HepG2 (cell line): ENCODE measurements at regions not wholly inside any gene's neighbourhood (a gene's known extent, or its start where the extent isn't known, plus 50 kb on each side); places are given as distances from the start of the nearest gene placed in this dataset.

Experiments used
- CBX5 ChIP-seq: sonication (generic); formaldehyde crosslinking; IDR thresholded peaks from 2 replicates; pipeline ENCODE4 v1.4.0; 2020; ENCODE audit warnings: missing genetic modification reagents, borderline replicate concordance
- CHCHD3 ChIP-seq: sonication (generic); formaldehyde crosslinking; IDR thresholded peaks from 2 replicates; pipeline ENCODE4 v1.8.0; 2022; ENCODE audit warnings: mild to moderate bottlenecking, missing genetic modification reagents, moderate library complexity
- ERF ChIP-seq: IDR thresholded peaks from 2 replicates; pipeline ENCODE4 v1.6.1; 2018; ENCODE audit warnings: missing biosample characterization, missing genetic modification reagents
- EZH2 ChIP-seq: conservative IDR thresholded peaks from 2 replicates; pipeline ENCODE4 v1.6.1; 2012; ENCODE audit warnings: mild to moderate bottlenecking, low read depth, low read length, moderate library complexity
- FOXA1 ChIP-seq, 2 experiments: fragments of 450-650 bp in 1 of 2; sonication (generic) in 1 of 2; formaldehyde crosslinking in 1 of 2; IDR thresholded peaks; 2 replicates each; pipeline versions ENCODE4 v1.4.0 to v1.6.1; 2016 to 2020; ENCODE audit warnings: missing genetic modification reagents in 1 of 2
- FOXA3 ChIP-seq: IDR thresholded peaks from 2 replicates; pipeline ENCODE4 v1.6.1; 2016; ENCODE audit warnings: missing genetic modification reagents, missing compliant biosample characterization
- GLI4 ChIP-seq: sonication (generic); formaldehyde crosslinking; IDR thresholded peaks from 2 replicates; pipeline ENCODE4 v1.5.1; 2020; ENCODE audit warnings: missing genetic modification reagents, mild to moderate bottlenecking, moderate library complexity, borderline replicate concordance
- GTF3A ChIP-seq: sonication (generic); formaldehyde crosslinking; conservative IDR thresholded peaks from 2 replicates; pipeline ENCODE4 v1.4.0; 2020; ENCODE audit warnings: mild to moderate bottlenecking, missing genetic modification reagents
- HMG20A ChIP-seq: IDR thresholded peaks from 2 replicates; pipeline ENCODE4 v1.6.1; 2016; ENCODE audit warnings: borderline replicate concordance
- HNRNPL ChIP-seq: fragments of 200-400 bp; formaldehyde crosslinking; IDR thresholded peaks from 2 replicates; pipeline ENCODE4 v1.6.1; 2017; ENCODE audit warnings: mild to moderate bottlenecking, low read depth, low read length
- HOXA3 ChIP-seq: sonication (generic); formaldehyde crosslinking; IDR thresholded peaks from 2 replicates; pipeline ENCODE4 v1.5.0; 2020; ENCODE audit warnings: missing genetic modification reagents
- HOXA5 ChIP-seq: sonication (generic); formaldehyde crosslinking; IDR thresholded peaks from 2 replicates; pipeline ENCODE4 v1.4.0; 2020; ENCODE audit warnings: missing genetic modification reagents
- MATR3 ChIP-seq: sonication (generic); formaldehyde crosslinking; IDR thresholded peaks from 2 replicates; pipeline ENCODE4 v1.4.0; 2020; ENCODE audit warnings: missing genetic modification reagents
- NR2C2 ChIP-seq: sonication (generic); formaldehyde crosslinking; IDR thresholded peaks from 2 replicates; pipeline ENCODE4 v1.4.0; 2020; ENCODE audit warnings: missing genetic modification reagents, mild to moderate bottlenecking, moderate library complexity, borderline replicate concordance
- NR3C1 ChIP-seq: sonication (generic); formaldehyde crosslinking; IDR thresholded peaks from 2 replicates; pipeline ENCODE4 v1.4.0; 2020; ENCODE audit warnings: missing genetic modification reagents
- POLR2AphosphoS2 ChIP-seq: IDR thresholded peaks from 2 replicates; pipeline ENCODE4 v1.6.1; 2011; ENCODE audit warnings: low read depth, low read length, improper control_type of control experiment
- RBFOX2 ChIP-seq: fragments of 200-400 bp; formaldehyde crosslinking; IDR thresholded peaks from 2 replicates; pipeline ENCODE4 v1.6.1; 2017; ENCODE audit warnings: low read depth, mild to moderate bottlenecking, low read length
- REL ChIP-seq: sonication (generic); formaldehyde crosslinking; conservative IDR thresholded peaks from 2 replicates; pipeline ENCODE4 v1.8.0; 2022; ENCODE audit warnings: mild to moderate bottlenecking, missing genetic modification reagents, moderate library complexity
- SAP130 ChIP-seq: IDR thresholded peaks from 2 replicates; pipeline ENCODE4 v1.6.1; 2016; ENCODE audit warnings: low read depth
- ZBTB7A ChIP-seq: sonication (generic); formaldehyde crosslinking; IDR thresholded peaks from 2 replicates; pipeline ENCODE4 v1.8.0; 2022; ENCODE audit warnings: mild to moderate bottlenecking, missing genetic modification reagents
- ZNF136 ChIP-seq: sonication (generic); formaldehyde crosslinking; IDR thresholded peaks from 2 replicates; pipeline ENCODE4 v1.8.1; 2022; ENCODE audit warnings: low read depth, mild to moderate bottlenecking, moderate library complexity, missing genetic modification reagents
- ZNF263 ChIP-seq: sonication (generic); formaldehyde crosslinking; IDR thresholded peaks from 2 replicates; pipeline ENCODE4 v1.4.0; 2020; ENCODE audit warnings: missing genetic modification reagents
- ZNF264 ChIP-seq: sonication (generic); formaldehyde crosslinking; IDR thresholded peaks from 2 replicates; pipeline ENCODE4 v1.4.0; 2020; ENCODE audit warnings: missing genetic modification reagents
- ZNF629 ChIP-seq: sonication (generic); formaldehyde crosslinking; conservative IDR thresholded peaks from 2 replicates; pipeline ENCODE4 v1.5.0; 2020; ENCODE audit warnings: missing genetic modification reagents
- ZNF773 ChIP-seq: sonication (generic); formaldehyde crosslinking; IDR thresholded peaks from 2 replicates; pipeline ENCODE4 v1.4.0; 2020; ENCODE audit warnings: missing genetic modification reagents, borderline replicate concordance
- TF ChIP-seq, protein P1 (sequence below): sonication (generic); formaldehyde crosslinking; IDR thresholded peaks from 2 replicates; pipeline ENCODE4 v1.5.1; 2020; ENCODE audit warnings: missing genetic modification reagents, mild to moderate bottlenecking, borderline replicate concordance
- TF ChIP-seq, protein P2 (sequence below): sonication (generic); formaldehyde crosslinking; IDR thresholded peaks from 2 replicates; pipeline ENCODE4 v1.4.0; 2020; ENCODE audit warnings: missing genetic modification reagents, borderline replicate concordance
- TF ChIP-seq, protein P3 (sequence below): fragments of 450-650 bp; IDR thresholded peaks from 2 replicates; pipeline ENCODE4 v1.6.1; 2016

DNA sequence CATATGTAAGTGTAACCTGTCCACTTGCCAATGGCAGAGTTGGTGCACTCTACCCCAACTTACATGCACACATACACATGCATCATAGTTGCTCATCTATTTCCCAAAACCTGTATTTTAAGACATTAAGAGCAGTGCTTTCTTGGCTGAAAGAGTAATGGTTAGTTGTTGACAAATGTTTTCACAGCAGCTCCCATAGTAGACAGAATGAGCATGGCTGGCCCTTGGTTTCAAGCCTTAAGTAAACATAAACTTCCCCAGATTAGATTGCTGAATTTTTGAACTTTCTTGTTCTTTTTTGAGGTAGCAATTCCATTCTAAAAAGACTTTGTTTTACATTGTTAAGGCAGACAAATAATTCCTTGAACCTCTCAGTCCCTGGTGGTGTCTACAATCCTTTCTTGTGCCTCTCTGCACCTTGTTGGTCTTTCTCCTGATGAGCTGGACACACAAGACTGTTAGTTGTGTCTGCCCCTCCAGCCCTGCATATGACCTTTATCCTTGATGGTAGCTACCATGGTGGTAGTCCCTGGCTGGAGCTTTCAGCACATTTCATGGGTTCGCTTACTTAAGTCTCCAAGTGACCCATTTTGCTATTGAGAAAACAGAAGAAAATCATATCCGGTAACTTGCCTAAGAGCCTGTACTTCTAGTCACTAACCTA lies 580.1 kb upstream of the ID2 start (continued):
- TF ChIP-seq HOXA3 (CRISPR knock-in tag) (0 out of 2 replicates have a peak, but pooled peaks have one; percentile 24), FOXA3 (CRISPR knock-in tag) (peak; percentile 63), HNRNPL (no peak), FOXA1 (IDR thresholded peaks at IDR 0.05) (no peak), FOXA1 (CRISPR knock-in tag; IDR thresholded peaks at IDR 0.05) (0 out of 2 replicates have a peak, but pooled peaks have one; percentile 35), CHCHD3 (no peak), RBFOX2 (no peak), ZNF136 (no peak), HOXA5 (CRISPR knock-in tag) (no peak), GLI4 (CRISPR knock-in tag) (no peak), CBX5 (no peak), REL (CRISPR knock-in tag) (no peak), ZNF773 (CRISPR knock-in tag) (no peak), ZNF629 (no peak), ZBTB7A (CRISPR knock-in tag) (no peak), MATR3 (no peak), SAP130 (CRISPR knock-in tag) (0 out of 2 replicates have a peak, but pooled peaks have one; percentile 8), ZNF264 (CRISPR knock-in tag) (no peak), NR2C2 (CRISPR knock-in tag) (no peak), POLR2AphosphoS2 (no peak), EZH2 (no peak), HMG20A (CRISPR knock-in tag) (0 out of 2 replicates have a peak, but pooled peaks have one; percentile 20), ZNF263 (CRISPR knock-in tag) (no peak), NR3C1 (CRISPR knock-in tag) (no peak), ERF (CRISPR knock-in tag) (no peak), GTF3A (no peak)
- TF ChIP-seq, protein P1, sequence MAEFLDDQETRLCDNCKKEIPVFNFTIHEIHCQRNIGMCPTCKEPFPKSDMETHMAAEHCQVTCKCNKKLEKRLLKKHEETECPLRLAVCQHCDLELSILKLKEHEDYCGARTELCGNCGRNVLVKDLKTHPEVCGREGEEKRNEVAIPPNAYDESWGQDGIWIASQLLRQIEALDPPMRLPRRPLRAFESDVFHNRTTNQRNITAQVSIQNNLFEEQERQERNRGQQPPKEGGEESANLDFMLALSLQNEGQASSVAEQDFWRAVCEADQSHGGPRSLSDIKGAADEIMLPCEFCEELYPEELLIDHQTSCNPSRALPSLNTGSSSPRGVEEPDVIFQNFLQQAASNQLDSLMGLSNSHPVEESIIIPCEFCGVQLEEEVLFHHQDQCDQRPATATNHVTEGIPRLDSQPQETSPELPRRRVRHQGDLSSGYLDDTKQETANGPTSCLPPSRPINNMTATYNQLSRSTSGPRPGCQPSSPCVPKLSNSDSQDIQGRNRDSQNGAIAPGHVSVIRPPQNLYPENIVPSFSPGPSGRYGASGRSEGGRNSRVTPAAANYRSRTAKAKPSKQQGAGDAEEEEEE (CRISPR knock-in tag): no peak
- TF ChIP-seq, protein P2, sequence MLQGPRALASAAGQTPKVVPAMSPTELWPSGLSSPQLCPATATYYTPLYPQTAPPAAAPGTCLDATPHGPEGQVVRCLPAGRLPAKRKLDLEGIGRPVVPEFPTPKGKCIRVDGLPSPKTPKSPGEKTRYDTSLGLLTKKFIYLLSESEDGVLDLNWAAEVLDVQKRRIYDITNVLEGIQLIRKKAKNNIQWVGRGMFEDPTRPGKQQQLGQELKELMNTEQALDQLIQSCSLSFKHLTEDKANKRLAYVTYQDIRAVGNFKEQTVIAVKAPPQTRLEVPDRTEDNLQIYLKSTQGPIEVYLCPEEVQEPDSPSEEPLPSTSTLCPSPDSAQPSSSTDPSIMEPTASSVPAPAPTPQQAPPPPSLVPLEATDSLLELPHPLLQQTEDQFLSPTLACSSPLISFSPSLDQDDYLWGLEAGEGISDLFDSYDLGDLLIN (CRISPR knock-in tag): no peak
- TF ChIP-seq, protein P3, sequence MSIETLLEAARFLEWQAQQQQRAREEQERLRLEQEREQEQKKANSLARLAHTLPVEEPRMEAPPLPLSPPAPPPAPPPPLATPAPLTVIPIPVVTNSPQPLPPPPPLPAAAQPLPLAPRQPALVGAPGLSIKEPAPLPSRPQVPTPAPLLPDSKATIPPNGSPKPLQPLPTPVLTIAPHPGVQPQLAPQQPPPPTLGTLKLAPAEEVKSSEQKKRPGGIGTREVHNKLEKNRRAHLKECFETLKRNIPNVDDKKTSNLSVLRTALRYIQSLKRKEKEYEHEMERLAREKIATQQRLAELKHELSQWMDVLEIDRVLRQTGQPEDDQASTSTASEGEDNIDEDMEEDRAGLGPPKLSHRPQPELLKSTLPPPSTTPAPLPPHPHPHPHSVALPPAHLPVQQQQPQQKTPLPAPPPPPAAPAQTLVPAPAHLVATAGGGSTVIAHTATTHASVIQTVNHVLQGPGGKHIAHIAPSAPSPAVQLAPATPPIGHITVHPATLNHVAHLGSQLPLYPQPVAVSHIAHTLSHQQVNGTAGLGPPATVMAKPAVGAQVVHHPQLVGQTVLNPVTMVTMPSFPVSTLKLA: no peak
